Endothelial cell (in vitro differentiated cells): ENCODE measurements at regions not wholly inside any gene's neighbourhood (a gene's known extent, or its start where the extent isn't known, plus 50 kb on each side); places are given as distances from the start of the nearest gene placed in this dataset.

ENCODE experiments used
- DNase-seq: peaks from one replicate; pipeline ENCODE4 v3.0.0; 2021; ENCODE audit warnings: low spot score
- H3K27ac Mint-ChIP-seq: one replicate; pipeline ENCODE4 v1.8.0; 2021; ENCODE audit warnings: mixed read lengths, inconsistent platforms; ENCODE audit not compliant: unreplicated experiment
- H3K27me3 Mint-ChIP-seq: one replicate; pipeline ENCODE4 v1.8.0; 2021; ENCODE audit warnings: mild to moderate bottlenecking, moderate library complexity, mixed read lengths, inconsistent platforms; ENCODE audit not compliant: unreplicated experiment
- H3K36me3 Mint-ChIP-seq: one replicate; pipeline ENCODE4 v1.8.0; 2021; ENCODE audit warnings: mild to moderate bottlenecking, low read depth, mixed read lengths, inconsistent platforms; ENCODE audit not compliant: unreplicated experiment
- H3K4me1 Mint-ChIP-seq: one replicate; pipeline ENCODE4 v1.8.0; 2021; ENCODE audit warnings: mild to moderate bottlenecking, mixed read lengths, inconsistent platforms; ENCODE audit not compliant: unreplicated experiment
- H3K4me3 Mint-ChIP-seq: one replicate; pipeline ENCODE4 v1.8.0; 2021; ENCODE audit warnings: mild to moderate bottlenecking, mixed read lengths, inconsistent platforms; ENCODE audit not compliant: unreplicated experiment
- H3K9me3 Mint-ChIP-seq: one replicate; pipeline ENCODE4 v1.8.0; 2021; ENCODE audit warnings: mixed read lengths, inconsistent platforms; ENCODE audit not compliant: unreplicated experiment
- CTCF ChIP-seq: fragments of 200-600 bp; sonication (generic); IDR thresholded peaks from one replicate; pipeline ENCODE4 v1.5.0; 2021; ENCODE audit warnings: antibody characterized with exemption; ENCODE audit not compliant: unreplicated experiment

- H3K4me1 Mint-ChIP-seq, result no peaks in the 10 kb centered on the region
- no peak for TF ChIP-seq CTCF
- peaks cover 6% of the 10 kb centered on the region for H3K36me3 Mint-ChIP-seq
- DNase-seq, result no peak
- no peak overlapping the region for H3K27ac Mint-ChIP-seq
- H3K9me3 Mint-ChIP-seq, result peaks cover 46% of the 10 kb centered on the region
- H3K4me3 Mint-ChIP-seq, result no peak overlapping the region
- H3K27me3 Mint-ChIP-seq, result peaks cover 10% of the 10 kb centered on the region
Measured at GRCh38 chr7:153529100-153529499, 523.1 kb upstream of the DPP6 start.

- TF ChIP-seq CTCF, result no peak
- H3K4me1 Mint-ChIP-seq, result no peaks in the 10 kb centered on the region
- H3K4me3 Mint-ChIP-seq, result no peak overlapping the region
- peaks cover 42% of the 10 kb centered on the region for H3K9me3 Mint-ChIP-seq
- no peak for DNase-seq
- H3K27ac Mint-ChIP-seq, result no peak overlapping the region
- peaks cover 10% of the 10 kb centered on the region for H3K27me3 Mint-ChIP-seq
- peaks cover 6% of the 10 kb centered on the region for H3K36me3 Mint-ChIP-seq
Measured at GRCh38 chr7:153529651-153530165, 522.5 kb upstream of the DPP6 start.

- Mint-ChIP-seq H3K4me1 (no peaks in the 10 kb centered on the region), H3K4me3 (no peak overlapping the region), H3K36me3 (peaks cover 6% of the 10 kb centered on the region), H3K27ac (no peak overlapping the region), H3K9me3 (peaks cover 44% of the 10 kb centered on the region), H3K27me3 (peaks cover 12% of the 10 kb centered on the region)
- TF ChIP-seq CTCF, result no peak
- no peak for DNase-seq
Measured at GRCh38 chr7:153530441-153530840, 521.8 kb upstream of the DPP6 start.

GRCh38 chr7:153532326-153532725, 519.9 kb upstream of the DPP6 start:
- no peak overlapping the region for H3K27ac Mint-ChIP-seq
- peaks cover 6% of the 10 kb centered on the region for H3K36me3 Mint-ChIP-seq
- DNase-seq, result no peak
- H3K4me1 Mint-ChIP-seq, result no peaks in the 10 kb centered on the region
- H3K4me3 Mint-ChIP-seq, result no peak overlapping the region
- peaks cover 50% of the 10 kb centered on the region for H3K9me3 Mint-ChIP-seq
- peaks cover 8% of the 10 kb centered on the region for H3K27me3 Mint-ChIP-seq
- no peak for TF ChIP-seq CTCF

DNA sequence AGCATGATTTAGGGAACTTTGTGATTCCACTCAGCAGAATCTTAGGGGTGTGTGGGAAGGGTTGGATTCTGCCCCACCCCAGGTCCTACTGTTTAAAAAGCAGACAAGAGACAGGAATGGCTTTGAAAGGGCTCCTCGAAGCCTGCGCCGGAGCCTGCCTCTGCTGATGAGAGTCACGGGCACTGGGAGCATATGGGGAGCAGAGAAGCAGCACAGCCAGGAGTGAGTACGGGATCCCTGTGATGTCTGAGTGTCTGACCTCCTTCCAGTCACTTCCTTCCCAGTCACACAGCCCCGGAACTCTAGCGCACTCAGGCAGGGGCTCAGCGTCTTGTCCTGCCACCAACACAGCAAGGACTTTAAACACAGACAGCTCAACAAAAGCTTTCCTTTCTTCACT, 514.9 kb upstream of the DPP6 start:
- H3K27me3 Mint-ChIP-seq, result peaks cover 2% of the 10 kb centered on the region
- DNase-seq, result no peak
- TF ChIP-seq CTCF, result no peak
- no peak overlapping the region for H3K27ac Mint-ChIP-seq
- H3K4me3 Mint-ChIP-seq, result no peak overlapping the region
- H3K9me3 Mint-ChIP-seq, result peaks cover 25% of the 10 kb centered on the region
- no peaks in the 10 kb centered on the region for H3K4me1 Mint-ChIP-seq
- H3K36me3 Mint-ChIP-seq, result no peaks in the 10 kb centered on the region
